ENCODE measurements at regions not wholly inside any gene's neighbourhood (a gene's known extent, or its start where the extent isn't known, plus 50 kb on each side); places are given as distances from the start of the nearest gene placed in this dataset.
A peak's percentile ranks its signal among the peaks of the same experiment; 100 is the strongest.

DNA sequence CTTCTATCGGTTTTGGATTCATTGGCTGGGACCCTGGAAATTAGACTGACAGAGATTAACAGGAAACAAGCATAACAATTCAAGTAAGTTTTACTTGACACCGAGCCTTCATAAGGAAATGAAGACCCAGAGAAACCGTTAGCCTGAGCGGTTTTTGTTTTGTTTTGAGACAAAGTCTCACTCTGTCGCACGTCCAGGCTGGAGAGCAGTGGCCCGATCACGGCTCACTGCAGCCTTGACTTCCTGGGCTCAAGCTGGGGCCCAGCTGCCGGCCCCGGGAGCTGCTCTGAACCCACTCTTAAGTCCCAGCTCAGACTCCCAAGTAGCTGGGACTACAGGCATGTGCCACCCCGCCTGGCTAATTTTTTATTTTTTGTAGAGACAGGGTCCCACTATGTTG, 321.3 kb downstream of the SEC14L1 start:
- no peak for ATAC-seq

DNA sequence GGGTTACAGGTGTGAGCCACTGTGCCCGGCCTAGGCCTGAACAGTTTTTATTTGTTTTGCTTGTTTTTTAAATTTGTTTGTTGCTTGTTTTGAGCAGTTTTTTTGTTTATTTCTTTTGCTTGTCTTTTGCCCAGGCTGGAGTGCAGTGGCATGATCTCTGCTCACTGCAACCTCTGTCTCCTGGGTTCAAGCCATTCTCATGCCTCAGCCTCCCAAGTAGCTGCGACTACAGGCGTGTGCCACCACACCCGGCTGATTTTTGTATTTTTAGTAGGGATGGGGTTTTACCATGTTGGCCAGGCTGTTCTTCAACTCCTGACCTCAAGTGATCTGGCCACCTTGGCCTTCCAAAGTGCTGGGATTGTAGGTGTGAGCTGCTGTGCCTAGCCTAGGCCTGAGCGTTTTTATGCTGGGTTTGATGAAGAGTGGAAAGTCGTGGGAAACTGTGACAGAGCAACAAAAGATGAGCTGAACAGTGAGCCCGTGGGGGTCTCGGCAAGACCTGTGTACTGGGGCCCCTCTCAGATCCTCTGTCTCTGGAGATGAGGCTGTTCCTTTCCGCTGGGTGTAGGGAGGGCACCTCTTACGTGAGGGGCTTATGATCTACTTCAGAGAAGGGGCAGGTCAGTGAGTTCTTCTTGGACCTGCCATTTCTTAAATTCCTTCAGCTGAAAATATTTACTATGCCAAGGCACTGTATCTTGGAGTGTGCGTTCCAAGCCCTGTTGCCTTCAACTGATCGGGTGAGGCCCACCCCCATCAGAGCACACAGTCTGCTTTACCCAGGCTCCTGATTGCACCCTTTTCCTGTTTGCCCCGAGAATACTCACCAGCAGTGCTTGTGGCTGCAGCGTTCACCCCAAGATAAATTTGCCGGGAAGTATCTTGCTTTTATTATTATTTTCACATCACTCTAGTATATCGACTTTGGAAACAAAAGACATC, 322.1 kb downstream of the SEC14L1 start:
- no peak for ATAC-seq

DNA sequence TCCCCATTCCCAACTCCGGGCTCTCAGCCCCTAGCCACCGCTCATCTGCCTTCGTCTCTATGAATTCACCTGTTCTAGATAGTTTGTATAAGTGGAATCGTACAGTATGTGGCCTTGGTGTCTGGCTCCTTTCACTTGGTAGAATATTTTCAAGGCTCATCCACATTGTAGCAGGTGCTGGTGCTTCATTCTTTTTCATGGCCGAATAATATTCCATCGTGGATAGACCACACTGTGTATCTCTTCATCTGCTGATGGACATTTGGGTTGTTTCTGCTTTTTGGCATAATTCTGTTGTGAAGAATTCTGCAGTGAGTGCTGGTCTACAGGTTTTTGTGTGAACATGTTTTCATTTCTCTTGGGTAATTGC, 324.2 kb downstream of the SEC14L1 start:
- ATAC-seq: no peak

DNA sequence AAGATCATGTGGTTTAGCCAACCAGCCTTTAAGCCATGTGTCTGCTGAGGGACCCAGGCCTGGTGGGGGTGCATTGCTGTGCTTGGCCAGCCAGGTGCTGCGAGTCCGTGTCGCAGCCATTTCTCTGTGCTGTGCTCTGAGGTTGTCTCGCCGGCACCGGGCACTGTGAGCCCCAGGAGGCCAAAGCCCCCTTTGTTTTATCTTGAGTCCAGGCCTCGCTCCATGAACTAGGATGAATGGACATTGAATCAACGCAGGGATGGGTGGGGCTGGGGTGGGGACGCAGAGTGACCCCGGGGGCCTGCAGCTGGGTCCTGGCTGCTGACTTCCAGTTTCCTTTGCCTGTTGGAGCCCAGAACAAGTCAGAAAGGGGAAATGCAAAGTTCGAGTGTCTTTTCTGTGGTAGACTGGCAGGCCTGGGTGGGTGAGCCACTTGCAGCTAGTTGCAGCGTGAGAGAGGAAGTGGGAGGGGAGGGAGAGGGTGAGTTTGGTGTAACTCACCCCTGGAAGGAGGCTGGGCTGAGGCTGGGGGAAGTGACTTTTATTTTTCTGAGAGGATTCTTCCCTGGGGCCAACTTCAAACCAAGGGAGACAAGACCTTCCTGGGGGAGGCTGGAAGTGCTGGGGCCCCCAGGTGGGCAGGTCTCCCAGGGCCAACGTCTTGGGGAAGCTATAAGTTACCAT, 324.7 kb downstream of the SEC14L1 start:
- peak; percentile 89 to 92 for ATAC-seq

DNA sequence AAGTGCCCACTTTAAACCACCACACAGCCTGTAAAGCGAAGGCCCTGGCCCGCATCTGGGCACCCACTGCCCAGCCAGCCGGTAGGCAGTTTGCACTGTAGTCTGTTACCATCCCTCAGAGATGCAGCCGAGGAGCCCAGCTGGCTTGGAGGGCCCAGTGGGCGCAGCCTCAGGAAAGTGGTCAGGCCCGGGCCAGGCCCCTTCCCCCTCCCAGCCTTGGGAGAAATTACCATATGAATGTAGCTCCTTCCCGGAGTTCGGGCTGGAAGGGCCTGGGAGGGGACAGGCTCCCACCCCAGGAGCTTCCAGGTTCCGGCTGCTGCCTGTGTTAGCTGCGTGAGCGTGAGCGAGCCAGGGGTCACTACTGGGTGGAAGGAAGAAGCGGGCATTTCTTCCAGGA, 325.4 kb downstream of the SEC14L1 start:
- no peak for ATAC-seq

DNA sequence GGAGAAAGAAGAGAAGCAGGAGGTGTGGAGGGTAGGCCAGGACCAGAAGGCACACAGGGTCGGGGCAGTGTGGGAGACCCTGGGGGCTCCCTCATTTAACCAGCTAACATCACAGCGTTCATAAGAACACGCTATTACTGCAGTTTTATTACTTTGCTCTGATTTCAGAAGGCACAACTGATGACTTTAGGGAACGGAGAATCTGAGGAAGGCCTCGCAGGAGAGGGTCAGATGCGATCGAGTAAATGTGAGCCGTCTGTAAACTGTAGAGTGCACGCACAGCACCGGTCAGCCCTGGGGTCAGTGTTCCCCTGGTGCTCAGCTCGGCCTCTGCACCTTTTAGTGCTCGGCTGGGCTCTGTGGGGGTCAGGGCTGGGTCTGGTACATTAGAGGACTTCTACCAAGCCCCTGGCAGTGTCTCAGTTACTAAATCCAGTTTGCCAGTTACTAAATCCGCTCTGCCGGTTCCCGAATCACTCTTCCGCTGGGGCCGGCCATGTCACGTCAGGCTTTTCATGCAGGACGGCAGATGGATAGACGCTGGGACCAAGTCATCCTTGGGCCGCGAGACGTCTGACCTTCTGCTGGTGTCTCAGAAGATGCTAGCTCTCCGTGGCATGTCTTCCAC, 325.9 kb downstream of the SEC14L1 start:
- ATAC-seq: no peak

DNA sequence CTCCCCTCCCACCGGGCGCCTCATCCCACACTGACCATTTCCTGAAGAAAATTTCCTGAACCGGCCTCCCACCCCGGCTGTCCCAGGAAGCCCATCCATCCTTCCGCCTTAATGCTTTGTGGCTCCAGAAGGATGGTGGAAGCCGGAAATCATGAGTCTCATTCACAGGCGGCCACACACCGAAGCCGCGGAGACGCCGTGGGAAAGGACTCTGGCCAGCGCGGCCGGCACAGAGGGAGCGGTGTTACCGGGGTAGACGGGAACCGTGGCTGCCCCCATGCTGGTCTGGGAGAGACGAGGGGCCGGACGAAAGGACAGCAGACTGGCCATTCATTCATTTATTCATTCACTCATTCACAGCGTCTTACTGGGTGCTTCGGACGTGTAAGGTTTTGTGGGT, 326.8 kb downstream of the SEC14L1 start:
- ATAC-seq: no peak

DNA sequence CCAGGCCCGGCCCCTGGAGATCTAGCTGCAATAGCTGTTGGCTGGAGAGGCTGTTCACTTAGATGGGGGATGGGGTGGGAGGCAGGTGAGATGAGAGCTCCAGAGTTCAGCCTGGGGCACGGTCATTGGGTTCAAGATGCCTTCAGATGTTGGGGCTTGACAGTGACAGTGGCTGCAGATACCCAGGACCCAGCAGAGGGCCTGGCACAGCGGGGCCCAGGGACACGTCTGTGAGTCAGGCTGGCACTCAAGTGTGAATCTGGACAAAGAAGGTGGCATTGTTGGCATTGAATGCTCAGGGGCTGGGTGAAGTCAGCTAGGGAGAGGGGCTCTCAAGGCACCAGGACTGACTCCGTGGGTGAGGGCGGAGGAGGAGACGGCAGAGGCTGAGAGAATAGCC, 328.1 kb downstream of the SEC14L1 start:
- ATAC-seq: no peak

DNA sequence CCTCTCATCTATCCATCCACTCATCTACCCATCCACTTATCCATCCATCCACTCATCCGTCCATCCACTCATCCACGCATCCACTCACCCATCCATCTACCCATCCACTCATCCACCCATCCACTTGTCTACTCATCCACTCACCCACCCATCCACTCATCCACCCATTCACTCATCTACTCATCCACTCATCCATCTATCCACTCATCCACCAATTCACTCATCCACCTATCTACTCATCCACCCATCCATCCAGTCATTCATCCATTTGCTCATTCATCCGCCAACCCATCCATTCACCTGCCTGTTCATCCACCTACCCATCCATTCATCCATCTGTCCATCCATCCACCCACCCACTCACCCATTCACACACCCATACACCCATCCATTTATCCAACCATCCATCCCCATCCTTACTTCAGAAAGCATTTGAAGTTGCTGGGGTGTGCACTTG, 329.6 kb downstream of the SEC14L1 start:
- ATAC-seq: no peak

DNA sequence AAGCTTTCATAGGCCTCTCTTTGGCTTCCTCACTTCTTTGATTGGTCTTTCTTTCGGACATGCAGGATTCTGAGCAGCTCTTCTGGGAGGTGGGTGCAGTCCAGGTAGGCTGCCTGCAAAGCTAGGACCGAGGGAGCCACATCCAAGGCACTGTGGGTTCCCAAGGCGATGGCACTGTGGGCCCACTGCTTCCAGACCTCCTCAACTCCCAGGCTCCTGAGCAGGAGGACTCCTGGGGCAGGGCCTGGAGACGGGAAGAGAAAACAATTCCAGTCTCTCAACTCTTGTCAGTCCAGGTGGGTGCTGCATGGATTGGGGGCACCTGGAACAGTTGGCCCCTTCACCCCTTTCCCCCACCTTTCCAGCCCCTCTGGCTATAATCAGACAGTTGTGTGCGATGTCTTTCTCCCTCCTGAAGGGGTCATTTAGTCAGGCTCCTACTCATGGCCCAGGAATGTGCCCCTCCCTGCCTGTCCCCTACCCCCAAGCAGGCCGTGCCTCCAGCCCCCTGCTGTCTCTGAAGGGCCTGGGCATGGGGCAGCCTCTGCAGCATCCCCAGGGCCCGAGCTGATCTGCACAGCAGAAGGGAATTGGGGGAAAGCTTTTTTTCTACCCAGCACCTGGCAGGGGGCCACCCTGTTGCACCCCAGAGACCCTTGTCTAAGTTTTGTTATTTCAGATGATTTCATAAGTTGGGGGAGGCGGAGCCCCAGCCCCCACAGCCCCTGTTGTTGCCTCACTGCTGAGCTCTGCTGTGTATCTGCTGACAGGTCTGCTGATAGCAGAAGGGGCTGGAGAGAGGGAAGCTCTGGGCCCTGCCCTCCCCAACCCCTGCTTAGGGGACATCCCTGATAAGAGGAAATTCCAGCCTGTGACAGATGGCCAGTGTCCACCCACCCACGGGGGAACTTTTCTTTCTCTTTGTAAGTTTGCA, 330.3 kb downstream of the SEC14L1 start:
- ATAC-seq: no peak

DNA sequence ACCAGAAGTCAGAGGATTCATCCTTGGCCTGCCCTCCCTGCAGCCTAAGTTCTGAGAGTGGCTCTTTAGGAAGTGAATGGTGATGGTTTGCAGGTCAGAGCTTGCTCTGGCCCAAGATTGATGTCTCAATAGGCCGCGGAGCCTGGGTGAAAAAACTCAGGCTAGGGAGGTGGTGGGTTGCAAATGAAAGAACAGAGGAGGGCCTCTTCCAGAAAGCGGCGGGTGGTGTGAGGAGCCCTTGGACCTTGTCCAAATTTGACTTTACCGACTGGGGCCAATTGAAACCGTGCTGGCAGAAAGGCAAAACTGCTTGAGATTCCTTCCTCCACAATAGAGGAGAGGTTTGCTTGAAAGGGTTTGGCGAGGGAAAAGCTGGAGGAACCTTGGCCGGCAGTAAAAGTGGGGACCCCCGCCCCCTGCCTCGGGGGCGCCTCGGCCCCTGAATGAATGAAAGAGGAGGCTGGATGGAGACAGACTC, 331.3 kb downstream of the SEC14L1 start:
- no peak for ATAC-seq

DNA sequence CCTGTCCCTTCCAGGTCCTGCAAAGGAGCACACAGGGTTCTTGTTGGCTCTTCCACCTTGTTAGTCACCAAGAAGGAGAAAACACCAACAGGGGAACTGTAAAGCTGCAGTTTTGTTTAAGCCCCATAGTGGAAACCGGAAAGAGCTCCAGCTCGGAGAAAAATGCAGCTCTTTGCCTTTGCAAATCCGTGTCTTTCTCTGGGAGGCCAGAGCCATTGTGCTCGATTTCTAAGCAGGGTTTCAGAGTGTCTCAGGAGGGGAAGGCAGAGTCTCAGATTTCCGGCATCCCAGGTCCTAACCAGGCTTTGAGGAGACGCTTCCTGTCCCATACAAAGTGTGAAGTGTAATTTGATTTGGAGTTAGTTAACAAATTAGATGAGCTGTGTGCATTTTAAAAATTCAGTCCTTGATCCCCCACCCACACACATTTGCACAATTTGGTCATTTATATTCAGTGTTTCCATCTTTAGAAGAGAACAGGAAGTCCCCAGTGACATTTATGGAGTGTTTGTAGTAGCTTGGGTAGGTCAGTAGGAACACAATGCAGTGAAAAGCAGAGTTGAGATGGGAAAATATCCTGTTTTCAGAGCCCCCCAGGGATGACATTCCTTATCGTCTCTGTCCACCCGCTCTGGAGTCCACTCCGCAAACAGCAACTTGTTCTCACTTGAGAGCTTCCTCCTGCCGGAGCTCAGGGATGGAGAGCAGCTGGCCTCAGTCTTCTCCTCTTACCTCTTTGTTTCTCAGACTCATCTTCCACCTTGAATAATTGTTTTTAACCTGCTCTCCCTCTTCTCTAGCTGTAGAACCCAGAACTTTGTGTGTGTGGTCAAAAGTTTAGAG, 331.9 kb downstream of the SEC14L1 start:
- ATAC-seq: peak; percentile 41 to 46

DNA sequence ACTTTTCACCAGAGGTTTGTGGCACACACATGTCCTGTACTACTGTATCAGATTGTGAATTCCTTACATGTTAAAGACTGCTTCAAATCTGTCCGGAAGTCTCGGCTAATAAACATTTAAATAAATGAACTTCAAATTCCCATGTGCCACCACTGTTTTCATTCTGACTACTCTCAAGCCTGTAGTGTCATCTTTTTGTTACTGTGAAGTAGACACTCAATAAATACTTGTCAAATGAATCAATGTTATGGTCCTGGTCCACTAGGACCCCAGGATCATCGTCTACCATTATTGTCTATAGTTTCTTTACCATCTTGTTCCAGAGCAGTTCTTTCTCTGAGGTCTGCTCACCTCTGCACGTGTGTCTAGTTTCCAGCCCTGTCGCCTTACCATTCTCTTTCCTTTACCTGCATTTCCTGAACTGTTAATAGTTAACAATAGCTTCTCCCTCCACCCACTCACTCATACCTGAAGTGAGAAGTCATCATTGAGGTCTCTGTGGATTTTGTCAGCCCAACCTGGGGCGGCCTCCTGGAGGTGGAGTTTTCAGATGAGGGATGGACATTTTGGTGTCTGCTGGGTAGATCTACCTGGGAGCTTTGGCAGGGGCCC, 333.0 kb downstream of the SEC14L1 start:
- peak; percentile 68 to 71 for ATAC-seq

DNA sequence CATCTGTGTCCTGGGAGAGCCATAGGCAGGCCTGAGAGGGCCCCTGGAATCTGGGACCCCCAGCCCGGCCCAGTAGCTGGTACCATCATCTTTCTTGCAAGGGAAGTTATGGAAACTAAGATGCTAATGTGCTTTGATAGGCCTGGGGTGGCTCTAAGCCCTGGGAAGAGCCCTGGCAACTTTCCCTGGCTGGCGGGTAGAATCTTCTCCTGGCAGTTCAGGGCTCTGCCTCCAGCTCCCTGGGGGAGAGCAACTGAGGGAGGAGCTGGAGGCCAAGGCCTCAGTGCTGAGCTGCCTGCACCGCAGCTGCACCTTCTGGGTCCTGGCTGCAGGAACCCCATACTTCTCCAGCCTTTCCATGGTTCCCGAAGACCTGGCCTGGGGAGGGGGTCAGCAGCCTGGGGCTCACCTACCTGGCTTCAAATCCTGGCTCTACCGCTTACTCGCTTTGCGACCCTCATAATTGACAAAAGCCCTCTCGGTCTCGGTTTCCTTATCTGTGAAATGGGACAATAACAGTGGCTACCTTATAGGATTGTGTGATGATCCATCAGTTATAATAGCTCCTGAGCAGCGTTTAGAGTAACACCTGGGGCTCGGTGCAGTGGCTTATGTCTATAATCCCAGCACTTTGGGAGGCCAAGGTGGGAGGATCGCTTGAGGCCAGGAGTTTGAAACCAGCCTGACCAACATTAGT, 333.7 kb downstream of the SEC14L1 start:
- no peak for ATAC-seq

DNA sequence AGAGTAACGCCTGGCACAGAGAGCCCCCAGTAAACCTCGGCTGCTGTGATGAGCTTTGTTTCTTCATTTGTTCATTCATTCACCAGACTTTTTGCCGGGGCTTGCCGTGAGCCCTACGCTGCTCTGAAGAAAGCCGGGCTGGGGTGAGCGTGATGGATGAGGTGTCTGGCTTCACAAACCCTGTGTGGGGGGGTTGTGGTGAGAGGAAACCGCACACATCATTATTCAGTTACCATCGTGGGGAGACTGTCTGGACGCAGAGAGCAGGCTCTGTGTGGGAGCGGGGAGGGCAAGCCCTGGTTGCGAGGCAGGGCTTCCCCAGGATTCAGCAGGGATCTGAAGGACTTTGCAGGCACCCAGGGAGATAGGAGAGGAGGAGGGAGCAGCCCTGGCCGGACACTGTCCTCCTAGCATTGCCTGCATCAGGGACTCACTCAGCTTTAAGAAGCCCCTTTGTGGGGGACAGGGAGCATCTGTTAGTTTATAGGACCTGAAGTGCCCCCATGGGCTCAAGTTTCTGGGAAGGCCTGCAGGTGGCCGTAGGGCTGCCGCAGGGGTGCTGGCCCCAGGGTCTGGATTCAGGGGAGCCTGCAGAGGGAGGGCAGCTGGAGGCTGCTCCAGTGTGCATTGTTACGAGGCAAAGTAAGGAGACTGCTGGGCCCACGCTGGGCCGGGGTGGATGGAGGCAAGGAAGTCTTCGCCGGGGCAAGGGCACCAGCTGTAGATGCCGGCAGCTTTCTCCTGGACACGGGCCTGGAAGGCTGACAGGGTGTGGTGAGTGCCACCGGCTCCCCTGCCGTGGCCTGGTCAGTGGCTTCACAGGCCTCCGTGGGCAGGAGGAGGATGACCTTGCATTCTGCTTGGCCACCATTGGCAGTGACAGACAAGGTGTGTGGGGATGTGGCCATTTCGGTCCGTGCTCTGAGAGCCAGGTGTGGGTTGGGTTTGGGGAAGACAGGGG, 334.5 kb downstream of the SEC14L1 start:
- ATAC-seq: peak; percentile 74 to 79

DNA sequence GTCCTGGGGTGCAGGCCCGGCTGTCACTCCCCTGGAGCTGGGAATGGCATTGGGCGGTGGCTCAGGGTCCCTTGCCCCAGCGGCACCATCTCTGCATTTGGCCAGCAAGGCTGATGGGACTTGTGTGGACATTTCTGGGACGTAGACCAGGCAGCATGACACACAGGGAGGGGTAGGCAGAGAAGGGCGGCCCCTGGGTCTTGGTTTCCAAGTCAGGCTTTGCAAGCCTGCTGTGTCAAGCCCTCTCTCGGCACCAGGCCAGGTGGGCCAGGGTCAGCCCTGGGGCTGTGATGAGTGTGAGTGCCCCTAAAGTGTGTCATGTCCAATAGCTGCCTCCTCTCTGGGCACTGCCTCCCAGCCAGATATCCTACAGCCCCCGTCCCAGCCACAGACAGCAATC, 335.2 kb downstream of the SEC14L1 start:
- ATAC-seq: no peak

DNA sequence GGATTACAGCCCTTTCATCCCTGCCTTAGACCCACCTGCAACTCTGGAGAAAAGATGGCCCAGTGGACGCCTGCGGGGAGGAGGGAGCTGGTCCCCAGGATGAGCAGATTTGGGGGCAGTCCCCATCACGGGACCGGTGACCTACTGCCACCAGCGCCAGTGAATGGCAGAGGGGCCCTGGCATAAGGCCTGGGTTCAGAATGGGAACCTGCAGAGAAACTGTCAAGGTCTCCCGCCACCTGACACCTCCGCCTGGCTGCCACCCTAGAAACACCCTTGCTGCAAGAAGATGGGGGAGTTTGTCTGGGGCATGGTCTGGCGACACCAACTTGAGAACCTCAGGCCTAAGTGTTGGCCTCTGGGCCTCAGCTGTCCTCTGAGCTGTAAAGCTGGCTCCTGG, 335.7 kb downstream of the SEC14L1 start:
- no peak for ATAC-seq

DNA sequence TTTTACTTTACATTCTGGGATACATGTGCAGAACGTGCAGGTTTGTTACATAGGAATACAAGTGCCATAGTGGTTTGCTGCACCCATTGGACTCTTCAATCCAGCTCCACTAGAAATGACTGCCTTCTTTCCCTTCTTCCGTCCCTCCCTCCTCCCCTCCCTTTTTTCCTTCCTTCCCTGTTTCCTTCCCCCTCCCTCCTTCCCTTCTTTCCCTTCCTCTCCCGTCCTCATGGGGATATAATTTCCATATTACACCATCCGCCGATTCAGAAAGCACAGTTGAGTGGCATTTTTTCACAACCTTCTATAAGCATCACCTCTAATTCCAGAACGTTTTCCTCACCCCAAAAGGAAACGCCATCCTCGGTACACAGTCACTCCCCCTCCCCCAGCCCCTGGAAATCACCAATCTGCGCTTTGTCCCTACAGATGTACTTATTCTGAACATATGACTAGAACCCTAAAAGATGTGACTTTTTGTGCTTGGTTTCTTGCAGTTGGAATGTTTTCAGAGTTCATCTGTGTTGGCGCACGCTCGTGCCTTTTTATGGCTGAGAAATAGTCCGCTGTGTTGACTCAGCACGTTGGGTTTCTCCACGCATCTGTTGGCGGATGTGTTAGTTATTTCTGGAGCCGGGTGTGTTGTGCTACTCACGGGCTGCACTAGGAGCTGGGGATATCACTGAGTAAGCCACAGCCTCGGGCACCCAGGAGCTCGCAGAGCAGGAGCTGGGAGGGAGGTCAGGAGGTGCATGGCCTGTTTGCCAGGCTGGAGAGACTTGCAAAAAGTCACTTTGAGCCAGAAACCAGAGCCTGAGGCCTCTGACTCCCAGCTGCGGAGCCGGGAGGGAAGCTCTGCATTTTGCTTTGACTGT, 336.4 kb downstream of the SEC14L1 start:
- ATAC-seq: no peak

Measured in activated CD4-positive, CD25-positive, alpha-beta regulatory T cell treated with anti-CD3 and anti-CD28 coated beads, Interleukin-2, amount 50 U/mL, for 24 hours (primary cell).